Prostate gland (tissue), 2 donors: ENCODE measurements at regions not wholly inside any gene's neighbourhood (a gene's known extent, or its start where the extent isn't known, plus 50 kb on each side); places are given as distances from the start of the nearest gene placed in this dataset.
"Not testable (repeated sequence)": the region's sequence is repeated elsewhere in the genome, so short reads cannot be mapped to it uniquely, and the experiment has no call there.

Experiments used
- DNase-seq: peaks from one replicate; pipeline ENCODE4 v3.0.0-alpha.2; 2019; ENCODE audit warnings: low spot score
- H3K27ac ChIP-seq, 2 donors: fragments of 200-600 bp; sonication (generic); 2 replicates each; pipeline ENCODE4 v1.5.1; 2017 to 2019
- H3K27me3 ChIP-seq: fragments of 200-600 bp; sonication (generic); replicated peaks from 2 replicates; pipeline ENCODE4 v1.5.1; 2019; ENCODE audit not compliant: insufficient read depth
- H3K36me3 ChIP-seq, 2 donors: fragments of 200-600 bp; sonication (generic); 1 replicate in 1 of 2; 2 replicates in 1 of 2; pipeline versions ENCODE4 v1.5.1 to v1.8.1; 2017 to 2019
- H3K4me1 ChIP-seq: fragments of 200-600 bp; sonication (generic); replicated peaks from 2 replicates; pipeline ENCODE4 v1.5.1; 2019
- H3K4me3 ChIP-seq, 2 donors: fragments of 200-600 bp; sonication (generic); 2 replicates each; pipeline ENCODE4 v1.5.1; 2017 to 2019
- H3K9me3 ChIP-seq: fragments of 200-600 bp; sonication (generic); 2 replicates; pipeline ENCODE4 v1.5.1; 2017
- CTCF ChIP-seq, 4 experiments: fragments of 200-600 bp in 2 of 4; fragments of 450-650 bp in 2 of 4; sonication (generic) in 2 of 4; IDR thresholded peaks; 1 replicate in 3 of 4; 2 replicates in 1 of 4; pipeline ENCODE4 v1.5.1; 2016 to 2019; ENCODE audit warnings: antibody characterized with exemption in 4 of 4, mild to moderate bottlenecking in 2 of 4, moderate library complexity in 2 of 4
- POLR2A ChIP-seq: fragments of 450-650 bp; IDR thresholded peaks from one replicate; pipeline ENCODE4 v1.6.1; 2016; ENCODE audit warnings: antibody characterized with exemption, mild to moderate bottlenecking
- POLR2AphosphoS5 ChIP-seq: sonication (generic); formaldehyde crosslinking; IDR thresholded peaks from one replicate; pipeline ENCODE4 v1.6.1; 2017; ENCODE audit warnings: antibody characterized with exemption
- WGBS: methylation state at CpG from one replicate; pipeline ENCODE4 v1.1.5; 2018; 5-methylcytosine and 5-hydroxymethylcytosine counted together
- intact Hi-C: fragments of 100-400 bp; cut with DNase I; formaldehyde crosslinking; loops from one replicate; pipeline ENCODE4 v1.14.2; 2022

- WGBS, result 87% methylated on average over 17 of the region's 17 CpGs
- no peaks in the 10 kb centered on the region for H3K36me3 ChIP-seq
- TF ChIP-seq CTCF (IDR thresholded peaks at IDR 0.05) (no peak), POLR2AphosphoS5 (no peak), POLR2A (no peak)
- DNase-seq, result no peak
- H3K27ac ChIP-seq, result no peak overlapping the region
- intact Hi-C loops, result no loop called here
- no peaks in the 10 kb centered on the region for H3K27me3 ChIP-seq
- H3K9me3 ChIP-seq, result no peaks in the 10 kb centered on the region
- no peak overlapping the region for H3K4me3 ChIP-seq
- H3K4me1 ChIP-seq, result no peaks in the 10 kb centered on the region
These were observed 125.7 kb downstream of the FGF18 start for GRCh38 chr5:171544913-171545765.

- 75% methylated on average over 8 of the region's 8 CpGs for WGBS
- TF ChIP-seq POLR2A, result no peak
- no peak for TF ChIP-seq CTCF (IDR thresholded peaks at IDR 0.05)
- TF ChIP-seq POLR2AphosphoS5, result no peak
- intact Hi-C loops, result no loop called here
- no peak for DNase-seq
- Histone ChIP-seq H3K4me1 (no peaks in the 10 kb centered on the region), H3K27ac (no peak overlapping the region), H3K9me3 (no peaks in the 10 kb centered on the region), H3K4me3 (no peak overlapping the region), H3K27me3 (no peaks in the 10 kb centered on the region), H3K36me3 (no peaks in the 10 kb centered on the region)
These were observed 129.8 kb downstream of the FGF18 start for GRCh38 chr5:171549274-171549673.

GRCh38 chr5:171553817-171554216 is 134.4 kb downstream of the FGF18 start:
- H3K27me3 ChIP-seq, H3K4me1 ChIP-seq, H3K4me3 ChIP-seq, intact Hi-C loops, H3K27ac ChIP-seq, H3K36me3 ChIP-seq, DNase-seq, H3K9me3 ChIP-seq: not testable (repeated sequence)
- 92% methylated on average over 7 of the region's 7 CpGs for WGBS

- intact Hi-C loops, result no loop called here
- no peak overlapping the region for H3K4me3 ChIP-seq
- no peak for DNase-seq
- no peaks in the 10 kb centered on the region for H3K27me3 ChIP-seq
- H3K27ac ChIP-seq, result no peak overlapping the region
- H3K36me3 ChIP-seq, result no peaks in the 10 kb centered on the region
- WGBS, result 89% methylated on average over 6 of the region's 6 CpGs
- TF ChIP-seq POLR2A (no peak), POLR2AphosphoS5 (no peak), CTCF (IDR thresholded peaks at IDR 0.05) (no peak)
- no peaks in the 10 kb centered on the region for H3K4me1 ChIP-seq
- H3K9me3 ChIP-seq, result no peaks in the 10 kb centered on the region
These were observed 135.7 kb downstream of the FGF18 start for GRCh38 chr5:171555160-171555559.

GRCh38 chr5:171562822-171563221 is 143.4 kb downstream of the FGF18 start:
- Histone ChIP-seq H3K27me3 (no peaks in the 10 kb centered on the region), H3K36me3 (no peaks in the 10 kb centered on the region), H3K4me3 (no peak overlapping the region), H3K27ac (no peak overlapping the region), H3K9me3 (no peaks in the 10 kb centered on the region), H3K4me1 (no peaks in the 10 kb centered on the region)
- intact Hi-C loops, result no loop called here
- WGBS, result 85% methylated on average over 3 of the region's 3 CpGs
- no peak for DNase-seq
- no peak for TF ChIP-seq POLR2AphosphoS5

GRCh38 chr5:171568389-171568788 is 148.9 kb downstream of the FGF18 start:
- Histone ChIP-seq H3K36me3 (no peaks in the 10 kb centered on the region), H3K9me3 (no peaks in the 10 kb centered on the region), H3K27me3 (no peaks in the 10 kb centered on the region), H3K4me3 (no peak overlapping the region), H3K27ac (no peak overlapping the region), H3K4me1 (no peaks in the 10 kb centered on the region)
- 74% methylated on average over 1 of the region's 1 CpG for WGBS
- TF ChIP-seq CTCF (IDR thresholded peaks at IDR 0.05) (no peak), POLR2A (no peak), POLR2AphosphoS5 (no peak)
- intact Hi-C loops, result no loop called here
- DNase-seq, result no peak
